ENCODE measurements at regions not wholly inside any gene's neighbourhood (a gene's known extent, or its start where the extent isn't known, plus 50 kb on each side); places are given as distances from the start of the nearest gene placed in this dataset.
A peak's percentile ranks its signal among the peaks of the same experiment; 100 is the strongest.

GRCh38 chr6:21769968-21770367 lies 176.4 kb downstream of the SOX4 start:
- H3K4me3 ChIP-seq (ENCODE audit: low read length): no peak overlapping the region
- no peak for TF ChIP-seq CTCF (IDR thresholded peaks at IDR 0.05; ENCODE audit: insufficient read depth, low read depth, low read length, missing control alignments)
- DNase-seq (ENCODE audit: low read depth): peak; percentile 10

DNA sequence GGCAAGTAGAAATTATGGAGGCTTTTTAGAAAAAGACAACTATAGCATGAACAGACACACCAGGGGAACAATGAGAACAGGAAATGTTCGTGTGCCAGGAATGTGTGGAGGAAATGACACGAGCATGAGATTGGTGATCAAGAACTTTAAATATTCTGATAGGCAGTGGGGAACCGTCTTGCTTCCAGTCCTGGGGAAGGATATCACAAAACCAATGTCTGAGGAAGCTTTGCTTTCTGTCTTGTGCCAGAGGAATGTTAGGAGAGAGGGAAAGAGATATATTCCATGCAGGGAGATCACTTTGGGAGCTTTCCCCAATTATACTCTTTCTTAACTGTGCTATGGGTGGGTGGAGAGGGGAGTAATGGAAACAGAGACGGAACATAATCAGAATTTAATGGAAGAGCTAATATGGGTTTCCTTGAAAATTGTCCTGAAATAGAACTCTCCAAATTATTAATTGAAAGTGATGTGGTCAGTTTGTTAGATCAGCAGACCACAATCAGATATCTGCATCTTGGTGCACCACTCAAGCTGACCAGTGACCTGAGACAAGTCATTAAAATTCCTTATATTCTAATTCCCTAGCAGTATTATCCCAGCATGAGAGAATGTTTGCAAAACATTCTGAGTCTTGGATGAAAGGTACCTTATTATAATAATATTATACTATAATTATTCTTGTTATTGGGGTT lies 178.2 kb downstream of the SOX4 start:
- TF ChIP-seq CTCF (IDR thresholded peaks at IDR 0.05; ENCODE audit: insufficient read depth, low read depth, low read length, missing control alignments): no peak
- DNase-seq (ENCODE audit: low read depth): no peak
- H3K4me3 ChIP-seq (ENCODE audit: low read length): no peak overlapping the region

GRCh38 chr6:21772477-21772876 lies 178.9 kb downstream of the SOX4 start:
- H3K4me3 ChIP-seq (ENCODE audit: low read length): no peak overlapping the region
- no peak for TF ChIP-seq CTCF (IDR thresholded peaks at IDR 0.05; ENCODE audit: insufficient read depth, low read depth, low read length, missing control alignments)
- no peak for DNase-seq (ENCODE audit: low read depth)

DNA sequence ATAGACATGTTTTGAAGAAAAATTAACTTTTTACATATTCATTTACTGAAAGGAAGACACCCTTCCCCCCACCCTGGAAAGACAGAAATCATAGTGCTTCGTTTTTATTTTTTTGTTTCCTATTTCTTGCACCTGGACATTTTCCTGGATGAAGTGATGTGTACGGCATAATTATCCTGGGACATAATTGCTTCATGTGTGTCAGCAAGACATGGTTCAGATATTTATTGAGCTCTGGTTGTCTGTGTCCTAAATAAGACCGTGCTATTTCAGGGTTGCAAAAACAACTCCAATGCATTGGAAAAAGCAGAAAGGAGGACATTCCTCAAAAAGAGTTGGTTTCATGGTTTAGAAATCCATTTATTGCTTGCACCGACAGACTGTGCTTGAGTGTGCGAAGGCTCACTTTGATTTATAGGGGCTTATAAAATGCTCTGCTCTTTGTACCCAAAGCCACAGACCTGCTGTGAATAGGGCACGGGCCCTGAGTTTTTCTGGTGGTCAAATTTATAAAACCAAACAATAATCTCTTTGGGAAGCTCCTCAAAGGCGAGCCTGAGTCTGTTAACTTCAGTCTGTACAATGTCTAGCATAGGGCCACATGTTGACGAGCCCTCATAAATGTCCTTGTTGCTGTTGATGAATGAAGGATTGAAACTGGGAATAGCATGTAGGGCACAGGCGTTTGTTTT lies 179.5 kb downstream of the SOX4 start:
- no peak for DNase-seq (ENCODE audit: low read depth)
- TF ChIP-seq CTCF (IDR thresholded peaks at IDR 0.05; ENCODE audit: insufficient read depth, low read depth, low read length, missing control alignments): no peak
- no peak overlapping the region for H3K4me3 ChIP-seq (ENCODE audit: low read length)

DNA sequence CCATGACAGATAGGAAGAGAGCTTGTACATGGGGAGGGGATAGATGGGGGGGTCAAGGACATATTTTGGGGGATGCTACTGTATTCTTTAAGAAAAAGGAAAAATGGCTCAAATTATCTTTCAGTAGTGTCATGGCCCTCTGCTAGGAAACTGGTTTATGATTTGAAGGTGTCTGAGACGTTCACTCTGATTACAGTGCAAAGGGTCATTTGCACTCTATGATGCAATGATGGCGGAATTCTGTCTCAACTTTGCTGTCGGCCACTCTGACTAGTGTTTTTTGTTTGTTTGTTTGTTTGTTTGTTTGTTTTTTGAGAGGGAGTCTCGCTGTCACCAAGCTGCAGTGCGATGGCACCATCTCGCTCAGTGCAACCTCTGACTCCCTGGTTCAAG lies 180.0 kb downstream of the SOX4 start:
- no peak for DNase-seq (ENCODE audit: low read depth)
- H3K4me3 ChIP-seq (ENCODE audit: low read length): no peak overlapping the region
- no peak for TF ChIP-seq CTCF (IDR thresholded peaks at IDR 0.05; ENCODE audit: insufficient read depth, low read depth, low read length, missing control alignments)

- H3K4me3 ChIP-seq (ENCODE audit: low read length): no peak overlapping the region
- TF ChIP-seq CTCF (IDR thresholded peaks at IDR 0.05; ENCODE audit: insufficient read depth, low read depth, low read length, missing control alignments): no peak
- no peak for DNase-seq (ENCODE audit: low read depth)
Measured at GRCh38 chr6:21777846-21778245, 184.3 kb downstream of the SOX4 start.

GRCh38 chr6:21780141-21780540 lies 186.6 kb downstream of the SOX4 start:
- DNase-seq (ENCODE audit: low read depth): no peak
- H3K4me3 ChIP-seq (ENCODE audit: low read length): no peak overlapping the region

More at GRCh38 chr6:21780141-21780540, 186.6 kb downstream of the SOX4 start:
- no peak for TF ChIP-seq CTCF (IDR thresholded peaks at IDR 0.05; ENCODE audit: insufficient read depth, low read depth, low read length, missing control alignments)
